Liver (tissue), 8 donors: ENCODE measurements at regions not wholly inside any gene's neighbourhood (a gene's known extent, or its start where the extent isn't known, plus 50 kb on each side); places are given as distances from the start of the nearest gene placed in this dataset.

Source experiments
- DNase-seq: peaks from one replicate; pipeline ENCODE4 v3.0.0-alpha.2; 2017; ENCODE audit warnings: low spot score
- H3K27ac ChIP-seq, 2 donors: one replicate each; pipeline ENCODE4 v1.7.0; 2013; ENCODE audit warnings: inconsistent platforms in 2 of 2, low read length in 2 of 2, control low read depth in 1 of 2, low read depth in 1 of 2, mild to moderate bottlenecking in 1 of 2
- H3K27me3 ChIP-seq, 4 donors: one replicate each; pipeline versions ENCODE4 v1.6.1 to v1.7.0; 2013; ENCODE audit warnings: low read length in 3 of 4, inconsistent platforms in 1 of 4, mild to moderate bottlenecking in 1 of 4, moderate library complexity in 1 of 4; ENCODE audit not compliant: control insufficient read depth in 4 of 4, insufficient read depth in 4 of 4
- H3K36me3 ChIP-seq, 4 donors: one replicate each; pipeline versions ENCODE4 v1.6.1 to v1.7.0; 2013; ENCODE audit warnings: low read length in 3 of 4, mild to moderate bottlenecking in 3 of 4, low read depth in 1 of 4, moderate library complexity in 1 of 4; ENCODE audit not compliant: control insufficient read depth in 4 of 4, insufficient read depth in 3 of 4
- H3K4me1 ChIP-seq, 4 donors: one replicate each; pipeline versions ENCODE4 v1.6.1 to v1.7.0; 2013; ENCODE audit warnings: low read length in 3 of 4, mild to moderate bottlenecking in 3 of 4, moderate library complexity in 1 of 4; ENCODE audit not compliant: control insufficient read depth in 4 of 4, insufficient read depth in 4 of 4
- H3K4me3 ChIP-seq, 3 donors: one replicate each; pipeline versions ENCODE4 v1.6.1 to v1.7.0; 2013; ENCODE audit warnings: low read length in 3 of 3, control low read depth in 1 of 3, low read depth in 1 of 3, mild to moderate bottlenecking in 1 of 3
- H3K9ac ChIP-seq, 2 donors: one replicate each; pipeline ENCODE4 v1.7.0; 2013; ENCODE audit warnings: low read length in 2 of 2, mild to moderate bottlenecking in 2 of 2, moderate library complexity in 2 of 2, control low read depth in 1 of 2, low read depth in 1 of 2
- H3K9me3 ChIP-seq, 4 donors: one replicate each; pipeline versions ENCODE4 v1.6.1 to v1.7.0; 2013; ENCODE audit warnings: low read length in 3 of 4; ENCODE audit not compliant: control insufficient read depth in 4 of 4
- CTCF ChIP-seq: fragments of 150-350 bp; IDR thresholded peaks from 2 replicates; pipeline ENCODE4 v1.5.1; 2017; ENCODE audit warnings: improper control_type of control experiment, low read depth, low read length; ENCODE audit not compliant: missing input control
- EGR1 ChIP-seq, 2 donors: IDR thresholded peaks; 2 replicates each; pipeline ENCODE4 v1.6.1; 2016 to 2018; ENCODE audit warnings: antibody characterized with exemption in 2 of 2, low read depth in 2 of 2
- FOXA2 ChIP-seq: IDR thresholded peaks from 2 replicates; pipeline ENCODE4 v1.6.1; 2016; ENCODE audit warnings: antibody characterized with exemption
- GABPA ChIP-seq, 2 donors: IDR thresholded peaks in 1 of 2; conservative IDR thresholded peaks in 1 of 2; 2 replicates each; pipeline ENCODE4 v1.6.1; 2016; ENCODE audit warnings: antibody characterized with exemption in 2 of 2, mild to moderate bottlenecking in 1 of 2, moderate library complexity in 1 of 2
- HNF4A ChIP-seq, 2 donors: conservative IDR thresholded peaks; 2 replicates each; pipeline ENCODE4 v1.6.1; 2016; ENCODE audit warnings: antibody characterized with exemption in 2 of 2, mild to moderate bottlenecking in 2 of 2
- HNF4G ChIP-seq: IDR thresholded peaks from 2 replicates; pipeline ENCODE4 v1.6.1; 2016; ENCODE audit warnings: antibody characterized with exemption
- JUND ChIP-seq, 2 donors: IDR thresholded peaks; 2 replicates each; pipeline ENCODE4 v1.6.1; 2016; ENCODE audit warnings: antibody characterized with exemption in 2 of 2
- NR2F2 ChIP-seq: IDR thresholded peaks from 2 replicates; pipeline ENCODE4 v1.6.1; 2016; ENCODE audit warnings: antibody characterized with exemption
- RAD21 ChIP-seq, 2 donors: IDR thresholded peaks; 2 replicates each; pipeline ENCODE4 v1.6.1; 2016; ENCODE audit warnings: antibody characterized with exemption in 2 of 2, mild to moderate bottlenecking in 2 of 2
- RXRA ChIP-seq, 2 donors: IDR thresholded peaks; 2 replicates each; pipeline ENCODE4 v1.6.1; 2017 to 2018; ENCODE audit warnings: antibody characterized with exemption in 2 of 2, mild to moderate bottlenecking in 1 of 2
- SP1 ChIP-seq: IDR thresholded peaks from 2 replicates; pipeline ENCODE4 v1.6.1; 2018; ENCODE audit warnings: antibody characterized with exemption, mild to moderate bottlenecking
- TAF1 ChIP-seq: conservative IDR thresholded peaks from 2 replicates; pipeline ENCODE4 v1.6.1; 2016; ENCODE audit warnings: antibody characterized with exemption, mild to moderate bottlenecking
- YY1 ChIP-seq: IDR thresholded peaks from 2 replicates; pipeline ENCODE4 v1.6.1; 2016; ENCODE audit warnings: antibody characterized with exemption, mild to moderate bottlenecking
- WGBS: extraction: QIAGEN DNeasy Blood & Tissue Kit; methylation state at CpG from one replicate; pipeline ENCODE4 v1.1.7; 2013; 5-methylcytosine and 5-hydroxymethylcytosine counted together
- TF ChIP-seq, protein P1 (sequence below): IDR thresholded peaks from 2 replicates; pipeline ENCODE4 v1.6.1; 2016; ENCODE audit warnings: antibody characterized with exemption
- TF ChIP-seq, protein P2 (sequence below): IDR thresholded peaks from 2 replicates; pipeline ENCODE4 v1.6.1; 2016; ENCODE audit warnings: antibody characterized with exemption
- TF ChIP-seq, protein P3 (sequence below): IDR thresholded peaks from 2 replicates; pipeline ENCODE4 v1.6.1; 2016; ENCODE audit warnings: antibody characterized with exemption
- TF ChIP-seq, protein P4 (sequence below): IDR thresholded peaks from 2 replicates; pipeline ENCODE4 v1.6.1; 2016; ENCODE audit warnings: antibody characterized with exemption, mild to moderate bottlenecking
- donor health status: healthy.
- donor health status: healthy.
- donor health status: healthy.
- donor health status: healthy.
- donor health status: healthy.

- no peak for TF ChIP-seq YY1
- TF ChIP-seq, protein P1, sequence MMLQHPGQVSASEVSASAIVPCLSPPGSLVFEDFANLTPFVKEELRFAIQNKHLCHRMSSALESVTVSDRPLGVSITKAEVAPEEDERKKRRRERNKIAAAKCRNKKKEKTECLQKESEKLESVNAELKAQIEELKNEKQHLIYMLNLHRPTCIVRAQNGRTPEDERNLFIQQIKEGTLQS = no peak
- no peak for TF ChIP-seq RXRA (IDR thresholded peaks at IDR 0.05)
- H3K9ac ChIP-seq = no peak overlapping the region
- H3K27me3 ChIP-seq = no peaks in the 10 kb centered on the region
- H3K27ac ChIP-seq = no peak overlapping the region
- peaks cover 0 to 2% (median 0%) of the 10 kb centered on the region in 4 donors for H3K9me3 ChIP-seq
- H3K4me3 ChIP-seq = no peak overlapping the region
- 24% methylated on average over 2 of the region's 2 CpGs for WGBS
- no peaks in the 10 kb centered on the region for H3K36me3 ChIP-seq
- no peak for DNase-seq
- H3K4me1 ChIP-seq = no peaks in the 10 kb centered on the region
Measured at GRCh38 chr1:25161981-25162380, 70.3 kb downstream of the SYF2 start.

GRCh38 chr1:25157846-25158245, 74.5 kb downstream of the SYF2 start:
- no peak for DNase-seq
- Histone ChIP-seq H3K4me3 (no peak overlapping the region), H3K4me1 (no peaks in the 10 kb centered on the region), H3K9me3 (peaks cover 0 to 2% (median 0%) of the 10 kb centered on the region in 4 donors), H3K27me3 (no peaks in the 10 kb centered on the region), H3K27ac (no peak overlapping the region), H3K9ac (no peak overlapping the region), H3K36me3 (no peaks in the 10 kb centered on the region)
- TF ChIP-seq HNF4G (no peak), FOXA2 (no peak), RAD21 (IDR thresholded peaks at IDR 0.05) (no peak), YY1 (no peak), JUND (IDR thresholded peaks at IDR 0.05) (no peak), CTCF (no peak), TAF1 (no peak), SP1 (no peak), EGR1 (IDR thresholded peaks at IDR 0.05; ENCODE audit: low read depth in 2 of 2) (no peak)
- TF ChIP-seq, protein P1 = no peak
- TF ChIP-seq, protein P2, sequence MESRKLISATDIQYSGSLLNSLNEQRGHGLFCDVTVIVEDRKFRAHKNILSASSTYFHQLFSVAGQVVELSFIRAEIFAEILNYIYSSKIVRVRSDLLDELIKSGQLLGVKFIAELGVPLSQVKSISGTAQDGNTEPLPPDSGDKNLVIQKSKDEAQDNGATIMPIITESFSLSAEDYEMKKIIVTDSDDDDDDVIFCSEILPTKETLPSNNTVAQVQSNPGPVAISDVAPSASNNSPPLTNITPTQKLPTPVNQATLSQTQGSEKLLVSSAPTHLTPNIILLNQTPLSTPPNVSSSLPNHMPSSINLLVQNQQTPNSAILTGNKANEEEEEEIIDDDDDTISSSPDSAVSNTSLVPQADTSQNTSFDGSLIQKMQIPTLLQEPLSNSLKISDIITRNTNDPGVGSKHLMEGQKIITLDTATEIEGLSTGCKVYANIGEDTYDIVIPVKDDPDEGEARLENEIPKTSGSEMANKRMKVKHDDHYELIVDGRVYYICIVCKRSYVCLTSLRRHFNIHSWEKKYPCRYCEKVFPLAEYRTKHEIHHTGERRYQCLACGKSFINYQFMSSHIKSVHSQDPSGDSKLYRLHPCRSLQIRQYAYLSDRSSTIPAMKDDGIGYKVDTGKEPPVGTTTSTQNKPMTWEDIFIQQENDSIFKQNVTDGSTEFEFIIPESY = no peak
- TF ChIP-seq, protein P3, sequence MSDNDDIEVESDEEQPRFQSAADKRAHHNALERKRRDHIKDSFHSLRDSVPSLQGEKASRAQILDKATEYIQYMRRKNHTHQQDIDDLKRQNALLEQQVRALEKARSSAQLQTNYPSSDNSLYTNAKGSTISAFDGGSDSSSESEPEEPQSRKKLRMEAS = no peak
- 94% methylated on average over 3 of the region's 3 CpGs for WGBS

DNA sequence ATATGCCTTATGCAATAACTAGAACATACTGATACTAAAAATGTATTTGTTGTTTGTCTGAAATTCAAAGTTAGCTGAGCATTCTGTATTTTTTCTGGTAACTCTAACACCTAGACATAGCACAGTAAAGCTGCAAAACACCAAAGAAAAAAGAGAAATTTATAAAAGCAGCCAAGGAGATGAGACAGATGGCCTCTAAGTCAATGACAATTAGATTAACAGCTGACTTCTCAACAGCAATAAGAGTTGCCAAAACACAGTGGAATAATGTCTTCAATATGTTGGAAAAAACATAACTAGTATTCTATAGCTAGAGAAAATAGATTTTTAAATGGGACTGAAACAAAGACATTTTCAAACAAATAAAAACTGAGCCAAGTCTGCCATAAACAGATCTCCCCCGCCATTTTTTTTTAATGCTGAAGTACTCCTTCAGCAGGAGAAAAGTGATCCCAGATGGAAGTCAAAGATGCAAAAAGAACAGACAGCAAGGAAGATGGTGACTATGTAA, 81.3 kb downstream of the SYF2 start:
- Histone ChIP-seq H3K36me3 (no peaks in the 10 kb centered on the region), H3K9me3 (no peaks in the 10 kb centered on the region), H3K4me1 (no peaks in the 10 kb centered on the region), H3K27me3 (no peaks in the 10 kb centered on the region), H3K27ac (no peak overlapping the region), H3K4me3 (no peak overlapping the region), H3K9ac (no peak overlapping the region)
- DNase-seq = no peak
- WGBS = 94% methylated on average over 1 of the region's 1 CpG
- no peak for TF ChIP-seq EGR1 (IDR thresholded peaks at IDR 0.05; ENCODE audit: low read depth in 2 of 2)
- TF ChIP-seq, protein P4, sequence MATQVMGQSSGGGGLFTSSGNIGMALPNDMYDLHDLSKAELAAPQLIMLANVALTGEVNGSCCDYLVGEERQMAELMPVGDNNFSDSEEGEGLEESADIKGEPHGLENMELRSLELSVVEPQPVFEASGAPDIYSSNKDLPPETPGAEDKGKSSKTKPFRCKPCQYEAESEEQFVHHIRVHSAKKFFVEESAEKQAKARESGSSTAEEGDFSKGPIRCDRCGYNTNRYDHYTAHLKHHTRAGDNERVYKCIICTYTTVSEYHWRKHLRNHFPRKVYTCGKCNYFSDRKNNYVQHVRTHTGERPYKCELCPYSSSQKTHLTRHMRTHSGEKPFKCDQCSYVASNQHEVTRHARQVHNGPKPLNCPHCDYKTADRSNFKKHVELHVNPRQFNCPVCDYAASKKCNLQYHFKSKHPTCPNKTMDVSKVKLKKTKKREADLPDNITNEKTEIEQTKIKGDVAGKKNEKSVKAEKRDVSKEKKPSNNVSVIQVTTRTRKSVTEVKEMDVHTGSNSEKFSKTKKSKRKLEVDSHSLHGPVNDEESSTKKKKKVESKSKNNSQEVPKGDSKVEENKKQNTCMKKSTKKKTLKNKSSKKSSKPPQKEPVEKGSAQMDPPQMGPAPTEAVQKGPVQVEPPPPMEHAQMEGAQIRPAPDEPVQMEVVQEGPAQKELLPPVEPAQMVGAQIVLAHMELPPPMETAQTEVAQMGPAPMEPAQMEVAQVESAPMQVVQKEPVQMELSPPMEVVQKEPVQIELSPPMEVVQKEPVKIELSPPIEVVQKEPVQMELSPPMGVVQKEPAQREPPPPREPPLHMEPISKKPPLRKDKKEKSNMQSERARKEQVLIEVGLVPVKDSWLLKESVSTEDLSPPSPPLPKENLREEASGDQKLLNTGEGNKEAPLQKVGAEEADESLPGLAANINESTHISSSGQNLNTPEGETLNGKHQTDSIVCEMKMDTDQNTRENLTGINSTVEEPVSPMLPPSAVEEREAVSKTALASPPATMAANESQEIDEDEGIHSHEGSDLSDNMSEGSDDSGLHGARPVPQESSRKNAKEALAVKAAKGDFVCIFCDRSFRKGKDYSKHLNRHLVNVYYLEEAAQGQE = no peak
- TF ChIP-seq GABPA (IDR thresholded peaks at IDR 0.05 in 1 of 2, conservative IDR thresholded peaks at IDR 0.05 in 1 of 2) = no peak
- TF ChIP-seq, protein P2 = no peak
- no peak for TF ChIP-seq NR2F2
- TF ChIP-seq RAD21 (IDR thresholded peaks at IDR 0.05) = no peak
- no peak for TF ChIP-seq RXRA (IDR thresholded peaks at IDR 0.05)
- no peak for TF ChIP-seq FOXA2
- no peak for TF ChIP-seq HNF4A (conservative IDR thresholded peaks at IDR 0.05)
- TF ChIP-seq YY1 = no peak
